Panc1 (cell line): ENCODE measurements at regions not wholly inside any gene's neighbourhood (a gene's known extent, or its start where the extent isn't known, plus 50 kb on each side); places are given as distances from the start of the nearest gene placed in this dataset.

Source experiments
- CTCF ChIP-seq: fragments of 450-650 bp; IDR thresholded peaks from 2 replicates; pipeline ENCODE4 v1.5.1; 2017; ENCODE audit warnings: mild to moderate bottlenecking
- POLR2AphosphoS5 ChIP-seq: IDR thresholded peaks from 2 replicates; pipeline ENCODE4 v1.6.1; 2012; ENCODE audit warnings: mild to moderate bottlenecking, low read depth, low read length, moderate library complexity
- REST ChIP-seq, 2 experiments: IDR thresholded peaks; 2 replicates each; pipeline ENCODE4 v1.6.1; 2011 to 2012; ENCODE audit warnings: low read depth in 2 of 2, control low read depth in 1 of 2, low read length in 1 of 2, mild to moderate bottlenecking in 1 of 2, moderate library complexity in 1 of 2; ENCODE audit not compliant: insufficient read depth in 1 of 2
- SIN3A ChIP-seq: IDR thresholded peaks from 2 replicates; pipeline ENCODE4 v1.6.1; 2012; ENCODE audit warnings: low read depth, mild to moderate bottlenecking, low read length, moderate library complexity, borderline replicate concordance; ENCODE audit not compliant: insufficient read depth

GRCh38 chr9:754150-754931 is 87.2 kb upstream of the DMRT1 start:
- TF ChIP-seq CTCF (no peak), REST (IDR thresholded peaks at IDR 0.05; ENCODE audit: insufficient read depth in 1 of 2, low read depth in 2 of 2, low read length in 1 of 2) (no peak), POLR2AphosphoS5 (no peak), SIN3A (no peak)
